NOMO-1 (cell line): ENCODE measurements at regions not wholly inside any gene's neighbourhood (a gene's known extent, or its start where the extent isn't known, plus 50 kb on each side); places are given as distances from the start of the nearest gene placed in this dataset.
"Not testable (repeated sequence)": the region's sequence is repeated elsewhere in the genome, so short reads cannot be mapped to it uniquely, and the experiment has no call there.

ENCODE experiments used
- DNase-seq, 2 experiments: peaks; one replicate each; lab custom pipeline; 2025; ENCODE audit not compliant: unreplicated experiment in 2 of 2; lab: John Stamatoyannopoulos, UW

DNA sequence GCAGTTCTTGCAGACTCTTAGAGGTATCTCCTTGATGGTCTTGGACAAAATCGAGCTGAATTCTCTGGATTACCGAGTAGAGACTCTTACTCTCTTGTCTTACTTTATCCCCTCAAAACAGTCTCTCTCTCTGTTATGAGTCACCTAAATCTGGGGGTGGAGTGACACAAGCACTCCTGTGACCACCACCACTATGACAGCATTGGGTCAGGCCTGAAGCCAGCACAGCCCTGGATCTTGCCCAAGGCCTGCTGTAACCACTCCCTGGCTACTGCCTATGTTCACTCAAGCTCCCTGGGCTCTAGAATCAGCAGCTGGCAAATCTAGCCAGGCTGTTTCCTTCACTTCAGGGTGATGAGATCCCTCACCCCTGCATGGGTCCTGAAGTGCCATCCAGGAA, 662.5 kb downstream of the LUZP2 start:
- DNase-seq: no peak

GRCh38 chr11:25163421-25163820, 666.6 kb downstream of the LUZP2 start:
- no peak for DNase-seq

DNA sequence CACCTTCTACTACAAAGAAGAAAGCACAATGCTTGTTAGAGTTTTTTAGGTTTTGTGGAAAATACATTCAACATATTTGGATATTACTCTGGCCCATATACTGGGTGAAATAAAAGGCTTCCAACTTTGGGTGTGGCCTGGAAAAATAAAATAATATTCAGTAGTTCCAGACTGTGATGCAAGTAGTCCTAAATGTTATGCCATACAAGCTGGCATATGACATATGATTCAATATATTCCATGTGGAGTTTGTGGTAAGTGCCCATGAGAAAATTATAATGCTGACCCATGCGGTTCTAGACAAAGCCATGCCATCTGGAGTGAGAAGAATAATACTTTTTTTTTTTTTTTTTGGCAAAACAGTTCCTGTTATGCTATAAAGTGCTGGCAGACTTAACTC, 683.3 kb downstream of the LUZP2 start:
- no peak for DNase-seq

- no peak for DNase-seq
These were observed 686.6 kb downstream of the LUZP2 start for GRCh38 chr11:25183411-25183810.

DNA sequence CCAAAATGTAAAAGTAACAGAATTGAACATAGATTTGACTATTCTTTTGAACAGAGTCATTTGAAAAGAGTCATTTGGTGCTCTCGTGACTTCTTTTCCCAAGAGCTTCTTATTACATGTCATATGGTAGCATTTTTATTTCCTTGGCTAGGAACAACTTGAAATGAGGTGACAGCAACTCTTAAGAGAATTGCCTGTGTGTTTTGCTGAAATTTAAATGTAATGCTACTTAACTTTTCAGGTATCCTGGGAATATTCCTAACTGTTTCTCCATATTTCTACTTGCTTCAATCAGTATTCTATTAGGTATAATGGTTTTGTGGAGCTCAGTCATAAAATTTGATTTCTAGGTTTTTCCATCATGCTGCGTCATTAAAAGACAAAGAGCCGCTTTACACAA, 700.7 kb downstream of the LUZP2 start:
- DNase-seq: no peak

DNA sequence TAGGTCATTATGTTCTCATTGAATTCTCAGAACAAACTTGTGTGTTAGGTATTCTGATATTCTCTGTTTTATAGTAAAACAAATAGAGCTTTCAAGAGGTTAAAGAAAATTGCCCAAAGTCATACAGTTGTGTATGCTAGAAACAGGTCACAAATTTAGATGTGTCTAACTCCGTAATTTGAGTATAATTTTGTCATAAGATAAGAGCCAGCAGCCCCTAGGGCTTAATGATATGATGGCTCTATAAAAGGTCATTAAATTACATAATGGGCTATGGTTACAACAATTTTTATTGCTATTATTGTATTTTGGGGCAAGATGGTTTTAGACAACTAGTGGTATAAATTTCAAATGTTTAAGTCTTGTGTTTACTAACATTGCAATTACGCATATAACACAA, 701.9 kb downstream of the LUZP2 start:
- DNase-seq: no peak

- no peak for DNase-seq
These were observed 704.1 kb downstream of the LUZP2 start for GRCh38 chr11:25200925-25201324.

DNA sequence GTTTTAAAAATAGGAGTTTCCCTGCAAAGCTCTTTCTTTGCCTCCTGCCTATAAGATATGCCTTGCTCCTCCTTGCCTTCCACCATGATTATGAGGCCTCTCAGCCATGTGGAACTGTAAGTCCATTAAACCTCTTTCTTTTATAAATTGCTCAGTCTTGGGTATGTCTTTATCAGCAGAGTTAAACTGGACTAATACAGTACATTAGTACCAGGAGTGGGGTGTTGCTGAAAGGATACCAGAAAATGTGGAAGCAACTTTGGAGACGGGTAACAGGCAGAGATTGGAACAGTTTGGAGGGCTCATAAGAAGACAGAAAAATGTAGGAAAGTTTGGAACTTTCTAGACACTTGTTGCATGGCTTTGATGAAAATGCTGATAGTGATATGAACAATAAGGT, 709.9 kb downstream of the LUZP2 start:
- no peak for DNase-seq

GRCh38 chr11:25211635-25212254, 714.9 kb downstream of the LUZP2 start:
- no peak for DNase-seq

GRCh38 chr11:25214535-25215176, 717.8 kb downstream of the LUZP2 start:
- DNase-seq: no peak

DNA sequence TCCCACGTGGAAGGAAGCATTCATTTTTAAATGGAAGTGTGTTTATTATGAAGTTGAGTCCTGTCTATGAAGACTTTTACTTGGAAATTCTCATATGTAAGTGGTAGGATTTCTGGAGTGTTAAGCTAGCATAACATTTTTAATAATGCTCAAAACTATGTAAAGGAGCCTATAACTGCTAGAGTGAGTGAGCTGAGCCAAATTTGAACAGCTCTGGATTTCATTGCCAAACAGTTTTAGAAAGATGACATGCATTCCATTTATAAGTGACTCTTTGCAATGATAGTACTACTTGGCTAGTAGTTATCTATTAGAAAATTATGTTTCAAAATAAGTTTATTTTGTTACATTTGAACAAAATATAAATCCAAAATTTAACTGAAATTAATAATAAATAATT, 721.2 kb downstream of the LUZP2 start:
- DNase-seq: no peak

DNA sequence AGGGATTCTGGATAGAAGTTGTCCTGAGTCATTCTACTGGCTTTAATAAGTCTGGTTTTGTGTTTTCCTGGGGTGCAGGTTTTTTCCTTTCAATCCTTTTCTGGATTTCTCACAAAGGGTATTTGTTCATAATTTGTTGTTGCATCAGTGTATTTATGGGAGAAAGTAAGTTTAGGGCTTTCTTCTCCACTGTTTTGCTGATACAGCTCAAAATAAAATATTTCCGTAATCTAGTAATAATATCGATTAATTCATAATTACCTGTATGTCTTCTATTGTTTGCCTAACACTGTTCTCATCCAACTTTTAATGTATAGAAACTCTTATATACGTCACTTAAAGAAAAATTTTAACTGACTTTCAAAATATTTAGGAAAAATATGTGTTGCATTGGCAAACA, 728.2 kb downstream of the LUZP2 start:
- no peak for DNase-seq

DNA sequence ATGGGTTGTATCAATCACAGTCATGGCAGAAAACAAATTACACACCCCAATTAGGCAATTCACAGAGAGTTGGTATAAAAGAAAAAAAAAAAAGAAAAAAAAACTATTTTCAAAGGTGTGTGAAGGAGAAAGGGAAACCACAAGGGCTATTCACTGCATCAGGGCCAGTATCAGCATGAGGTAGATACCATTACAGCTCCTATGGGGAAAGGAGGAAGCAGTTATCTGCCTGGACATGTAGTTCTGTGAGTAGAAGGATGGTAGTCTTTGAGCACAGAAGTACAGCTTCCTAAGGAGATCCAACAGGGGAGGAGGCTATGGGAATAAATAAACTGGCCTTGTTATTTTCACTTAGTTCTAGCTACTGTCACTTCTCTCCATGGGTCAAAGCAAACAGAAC, 746.1 kb downstream of the LUZP2 start:
- no peak for DNase-seq

DNA sequence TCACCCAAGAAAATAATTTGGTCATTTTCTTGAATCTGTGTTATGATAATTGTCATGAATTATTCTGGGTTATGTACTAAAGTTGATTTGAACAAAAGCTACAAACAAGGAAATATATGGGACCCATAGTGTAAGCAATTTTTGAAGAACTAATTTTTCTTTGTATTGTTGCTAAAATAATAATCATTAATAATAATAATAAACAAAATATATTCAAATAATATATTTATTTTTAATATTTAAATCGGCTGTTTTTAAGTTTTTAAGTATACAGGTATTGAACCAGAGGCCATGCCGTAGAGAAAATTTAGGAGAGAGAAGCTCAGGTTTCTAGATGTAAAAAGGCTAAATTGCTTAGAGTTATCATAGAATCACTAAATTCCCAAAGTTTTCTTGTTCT, 747.3 kb downstream of the LUZP2 start:
- DNase-seq: no peak

DNA sequence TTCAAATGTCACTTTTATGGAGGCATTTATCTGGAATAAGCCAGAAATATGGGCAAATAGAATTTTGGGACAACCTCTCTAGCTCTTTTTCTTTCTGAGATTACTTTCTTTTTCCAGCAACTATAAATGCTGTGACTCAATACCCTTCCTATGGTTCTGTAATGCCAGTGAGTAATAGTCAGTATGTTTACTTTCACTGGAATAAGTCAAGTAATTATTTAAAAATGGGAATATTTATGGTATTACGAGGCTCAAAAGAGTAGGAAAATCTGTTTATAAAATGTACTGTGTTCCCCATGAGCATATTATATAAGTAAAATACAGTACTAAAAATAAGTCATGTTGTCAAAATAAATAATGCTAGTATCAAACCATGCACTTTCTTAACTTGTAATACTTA, 750.5 kb downstream of the LUZP2 start:
- DNase-seq: no peak

DNA sequence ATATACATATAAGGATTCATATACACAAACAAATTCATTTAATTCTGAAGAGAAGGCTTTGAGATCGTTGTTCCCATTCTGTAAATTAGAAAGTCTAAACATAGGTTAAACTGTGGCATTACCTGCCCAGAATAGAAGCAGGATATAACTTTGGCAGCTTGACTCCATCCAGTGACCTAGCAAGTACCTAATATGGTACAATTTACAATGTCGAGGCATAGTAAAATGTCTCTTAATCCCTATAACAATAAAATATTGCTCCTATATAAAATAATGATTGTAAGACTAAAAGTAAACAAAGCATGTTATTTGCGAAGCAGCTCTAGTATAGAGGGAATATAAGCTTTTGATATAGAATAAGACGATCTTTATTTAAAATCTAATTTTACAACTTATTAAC, 756.0 kb downstream of the LUZP2 start:
- no peak for DNase-seq

DNA sequence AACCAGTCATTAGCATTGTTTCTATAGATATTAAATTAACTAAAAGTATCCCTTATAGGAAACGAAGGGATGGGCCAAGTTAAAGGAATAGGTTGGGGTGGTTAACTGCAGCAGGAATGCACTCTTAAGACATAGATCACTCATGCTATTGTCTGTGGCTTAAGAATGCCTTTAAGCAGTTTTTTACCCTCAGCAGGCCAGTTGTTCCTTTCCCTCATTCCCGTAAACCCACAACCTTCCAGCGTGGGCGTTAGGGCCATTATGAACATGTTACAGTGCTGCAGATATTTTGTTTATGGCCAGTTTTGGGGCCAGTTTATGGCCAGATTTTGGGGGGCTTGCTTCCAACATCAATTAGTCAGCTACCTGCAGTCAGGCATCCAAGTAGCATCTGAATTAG, 767.0 kb downstream of the LUZP2 start:
- not testable (repeated sequence) for DNase-seq

DNA sequence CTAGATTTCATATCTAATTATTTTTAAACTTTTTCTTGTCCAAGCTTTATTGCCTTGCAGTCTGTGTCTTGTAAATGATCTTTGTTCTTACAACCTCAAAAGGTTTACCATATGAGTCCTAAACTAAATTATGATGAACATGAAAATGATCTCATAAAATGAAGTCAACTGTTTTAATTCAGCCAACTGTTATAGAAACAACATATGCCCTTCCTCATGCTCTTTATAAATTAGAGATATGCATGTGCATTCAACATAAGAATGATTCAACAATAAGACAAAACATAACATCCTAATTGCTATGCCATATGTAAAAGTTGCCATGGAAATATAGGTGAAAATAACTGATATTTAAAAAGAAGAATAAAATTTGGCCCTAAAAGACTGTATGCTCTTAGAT, 774.4 kb downstream of the LUZP2 start:
- DNase-seq: no peak

- DNase-seq: no peak
These were observed 775.4 kb downstream of the LUZP2 start for GRCh38 chr11:25272214-25272613.

- DNase-seq: not testable (repeated sequence)
These were observed 784.0 kb downstream of the LUZP2 start for GRCh38 chr11:25280821-25281220.

DNA sequence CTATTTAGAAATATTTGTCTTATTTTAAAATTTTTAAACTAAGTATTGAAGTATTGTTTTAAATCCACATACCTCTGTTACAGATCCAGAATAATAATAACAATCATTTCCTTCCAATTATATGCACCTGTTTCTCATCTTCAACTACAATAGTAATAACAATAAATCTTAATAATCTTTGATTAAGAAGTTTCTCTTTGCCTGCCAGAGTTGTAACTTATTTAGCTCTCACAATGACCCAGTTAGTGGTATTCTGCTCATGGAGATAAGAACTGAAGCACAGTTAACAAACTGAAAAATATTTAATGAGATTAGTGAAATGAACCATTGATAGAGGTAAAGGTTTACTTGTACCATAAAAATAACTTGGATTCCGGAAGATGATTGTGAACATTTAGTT, 796.3 kb downstream of the LUZP2 start:
- no peak for DNase-seq

- DNase-seq: no peak
These were observed 801.6 kb downstream of the LUZP2 start for GRCh38 chr11:25298450-25298849.

GRCh38 chr11:25309818-25310217, 813.0 kb downstream of the LUZP2 start:
- DNase-seq: no peak
